ACHN (cell line): ENCODE measurements at regions not wholly inside any gene's neighbourhood (a gene's known extent, or its start where the extent isn't known, plus 50 kb on each side); places are given as distances from the start of the nearest gene placed in this dataset.

Experiments used
- DNase-seq: peaks from one replicate; pipeline ENCODE4 v3.0.0-alpha.2; 2015
- in situ Hi-C: cut with HindIII; loops from 2 replicates; pipeline ENCODE4 v1.10.0; 2017; ENCODE audit warnings: low sequenced_read_pairs, low pct_ligation_motif_present, low pct_unique_long_range_greater_than_20kb

GRCh38 chr9:126017758-126018157 is 270.6 kb downstream of the PBX3 start:
- no peak for DNase-seq
- in situ Hi-C loops = no loop called here

DNA sequence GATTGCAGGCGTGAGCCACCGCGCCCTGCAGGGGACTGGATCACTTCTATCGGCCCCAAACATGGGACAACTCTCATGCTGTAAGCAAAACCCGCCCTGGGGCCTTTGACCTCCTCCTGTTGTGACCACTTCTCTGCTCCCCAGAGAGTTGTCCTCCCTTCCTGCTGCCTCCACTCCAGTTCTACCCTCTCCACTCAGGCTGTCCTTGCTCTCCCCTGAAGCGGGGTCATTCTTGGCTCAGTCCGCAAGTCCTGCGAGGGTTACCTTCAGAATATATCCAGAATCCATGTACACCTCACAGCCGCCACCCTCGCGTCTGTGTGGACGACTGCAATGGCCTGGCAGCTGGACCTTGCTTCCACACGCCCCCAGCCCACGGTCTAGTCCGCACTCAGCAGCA is 273.7 kb downstream of the PBX3 start:
- DNase-seq = no peak
- in situ Hi-C loops = no loop called here

DNA sequence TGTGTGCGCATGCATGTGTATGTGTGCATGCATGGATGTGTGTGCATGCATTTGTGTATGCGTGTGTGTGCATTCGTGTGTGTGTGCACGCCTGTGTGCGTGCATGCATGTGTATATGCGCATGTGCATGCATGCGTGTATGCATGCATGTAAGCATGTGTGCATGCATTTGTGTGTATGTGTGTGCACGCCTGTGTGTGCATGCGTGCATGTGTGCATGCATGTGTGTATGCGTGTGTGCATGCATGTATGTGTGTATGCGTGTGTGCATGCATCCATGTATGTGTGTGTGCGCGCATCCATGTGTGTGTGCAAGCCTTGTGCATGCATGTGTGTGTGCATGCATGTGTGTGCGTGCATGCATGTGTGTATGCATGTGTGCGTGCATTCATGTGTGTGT is 276.8 kb downstream of the PBX3 start:
- in situ Hi-C loops = no loop called here
- no peak for DNase-seq

DNA sequence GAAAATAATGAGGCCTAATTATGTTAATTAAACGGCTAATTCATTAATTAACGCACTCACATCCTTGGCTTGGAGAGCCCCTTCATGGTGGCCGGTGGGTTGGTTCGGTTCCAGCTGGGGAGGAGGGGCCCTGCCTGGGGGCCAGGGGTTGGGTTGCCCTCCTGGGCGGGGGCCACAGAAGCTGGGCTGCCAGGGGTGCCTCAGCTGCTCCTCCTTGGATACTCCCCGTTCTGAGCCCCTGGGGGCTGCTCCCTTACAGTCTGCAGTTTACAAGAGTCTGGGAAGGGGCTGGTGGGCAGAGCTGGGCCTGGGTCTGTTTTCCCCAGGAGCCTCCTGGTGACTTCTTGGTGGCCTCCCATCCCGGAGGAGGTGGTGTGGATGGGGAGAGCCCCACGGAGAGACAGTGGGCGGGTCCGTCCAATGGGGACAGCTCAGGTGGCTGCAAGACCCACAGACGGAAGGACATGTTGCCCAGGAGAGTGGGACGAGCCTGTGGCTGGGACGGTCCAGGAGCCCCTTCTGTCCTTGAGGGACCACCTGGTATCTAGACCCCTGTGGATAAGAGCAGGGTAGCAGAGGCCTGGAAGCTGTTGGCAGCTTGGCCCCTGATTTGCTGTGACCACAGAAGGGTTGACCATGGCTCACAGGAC is 277.5 kb downstream of the PBX3 start:
- in situ Hi-C loops = no loop called here
- no peak for DNase-seq

- DNase-seq = no peak
- in situ Hi-C loops = no loop called here
Measured at GRCh38 chr9:126025991-126026390, 278.8 kb downstream of the PBX3 start.

- in situ Hi-C loops = no loop called here
Measured at GRCh38 chr9:126027566-126027965, 280.4 kb downstream of the PBX3 start.

GRCh38 chr9:126028746-126029145 is 281.6 kb downstream of the PBX3 start:
- in situ Hi-C loops = no loop called here
- DNase-seq = no peak

More at GRCh38 chr9:126027566-126027965, 280.4 kb downstream of the PBX3 start:
- DNase-seq = no peak

- in situ Hi-C loops = no loop called here
- no peak for DNase-seq
Measured at GRCh38 chr9:126030716-126031115, 283.5 kb downstream of the PBX3 start.

DNA sequence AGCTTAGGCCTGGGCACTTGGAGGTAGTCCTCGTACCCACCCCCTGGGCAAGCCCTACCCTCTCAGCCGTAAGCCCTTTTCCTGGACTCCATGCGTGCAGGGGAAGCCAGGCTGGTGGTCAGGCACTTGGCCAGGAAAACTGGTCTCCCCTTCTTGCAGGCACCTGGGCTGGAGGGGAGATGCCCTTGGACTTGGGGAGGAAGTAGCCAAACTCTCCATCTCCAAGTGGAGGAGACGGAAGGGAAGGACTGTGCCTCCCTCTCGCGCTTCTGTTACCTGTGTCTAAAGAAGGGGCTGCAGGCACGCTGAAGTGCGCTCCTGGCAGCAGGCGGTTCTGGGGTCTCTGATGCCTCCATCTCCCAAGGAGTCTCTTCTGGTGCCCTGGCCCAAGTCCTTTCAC is 283.9 kb downstream of the PBX3 start:
- DNase-seq = no peak
- in situ Hi-C loops = no loop called here

- DNase-seq = no peak
- in situ Hi-C loops = no loop called here
Measured at GRCh38 chr9:126032135-126032534, 285.0 kb downstream of the PBX3 start.

DNA sequence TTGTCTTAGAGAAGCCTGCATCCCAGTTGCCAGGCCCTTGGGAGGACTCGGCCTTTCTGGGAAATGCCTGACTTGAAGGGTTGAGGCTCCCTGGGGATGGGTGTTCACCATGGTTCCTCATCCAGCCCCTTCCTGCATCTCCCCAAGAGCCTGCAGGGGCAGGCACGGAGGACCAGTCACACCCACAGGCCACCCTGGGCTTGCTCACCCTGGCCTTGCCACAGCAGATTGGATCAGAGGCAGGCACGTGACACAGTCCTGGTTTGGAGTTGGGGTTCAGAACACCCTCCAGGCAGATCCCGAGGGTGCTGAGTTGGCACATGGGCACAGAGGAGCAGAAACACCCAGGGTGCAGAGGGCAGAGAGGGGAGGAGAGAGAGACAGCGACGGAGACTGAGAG is 286.1 kb downstream of the PBX3 start:
- no peak for DNase-seq
- in situ Hi-C loops = no loop called here

DNA sequence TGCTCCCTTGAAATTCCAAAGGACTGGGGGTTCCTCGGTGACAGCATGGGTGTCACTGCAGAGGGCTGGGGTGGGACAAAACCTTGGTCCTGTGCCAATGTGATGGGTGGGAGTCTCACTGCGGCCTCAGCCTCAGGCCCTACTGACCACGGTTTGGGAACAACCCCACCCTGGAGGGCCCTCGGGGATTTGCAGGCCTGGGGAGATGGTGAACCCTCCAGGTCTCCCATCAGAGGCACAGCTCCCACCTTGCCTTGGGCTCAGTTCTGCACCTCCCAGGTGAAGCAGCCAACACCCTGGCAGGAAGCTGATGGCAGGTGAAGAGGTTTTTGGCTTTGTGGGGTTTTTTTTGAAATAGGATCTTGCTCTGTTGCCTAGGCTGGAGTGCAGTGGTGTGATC is 286.8 kb downstream of the PBX3 start:
- DNase-seq = no peak
- in situ Hi-C loops = no loop called here

DNA sequence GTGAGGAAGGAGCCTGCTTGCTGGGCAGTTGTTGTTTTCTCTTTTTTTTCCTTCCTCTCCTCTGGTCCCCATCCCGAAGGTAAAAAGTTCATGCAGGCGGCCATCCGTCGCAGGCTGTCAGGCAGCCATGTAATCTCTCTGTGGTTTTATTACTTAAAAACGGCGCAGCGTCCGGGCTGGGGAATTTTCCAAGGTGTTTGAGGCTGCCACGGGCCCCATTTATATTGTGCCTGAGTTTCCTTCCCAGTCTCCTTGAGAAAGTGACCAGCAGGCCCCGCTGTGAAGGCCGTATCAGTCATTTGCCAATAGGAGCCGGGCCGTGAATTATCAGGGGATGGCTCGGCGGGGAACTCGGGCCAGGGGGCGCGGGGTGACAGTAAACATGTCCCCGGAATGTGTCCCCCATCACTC is 289.7 kb downstream of the PBX3 start:
- in situ Hi-C loops = no loop called here
- no peak for DNase-seq

DNA sequence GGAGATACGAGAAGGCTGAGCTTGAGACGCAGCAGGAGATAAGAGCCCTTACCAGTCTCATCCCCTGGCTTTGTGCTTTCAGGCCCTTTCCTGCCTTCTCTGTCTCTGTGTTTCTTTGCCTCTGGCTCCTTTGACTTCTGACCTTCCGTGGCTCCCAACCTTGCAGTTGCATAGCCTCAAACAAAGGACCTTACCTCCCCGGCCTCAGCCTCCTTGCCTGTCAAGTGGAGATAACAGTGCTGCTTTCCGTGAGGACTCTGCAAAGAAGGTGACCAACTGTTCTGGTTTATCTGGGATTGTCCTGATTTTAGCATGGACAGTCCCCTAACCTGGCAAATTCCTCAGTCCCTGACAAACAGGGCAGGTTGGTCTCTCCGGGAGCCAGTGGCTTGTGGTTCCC is 287.8 kb upstream of the MVB12B start:
- DNase-seq = no peak
- in situ Hi-C loops = no loop called here

DNA sequence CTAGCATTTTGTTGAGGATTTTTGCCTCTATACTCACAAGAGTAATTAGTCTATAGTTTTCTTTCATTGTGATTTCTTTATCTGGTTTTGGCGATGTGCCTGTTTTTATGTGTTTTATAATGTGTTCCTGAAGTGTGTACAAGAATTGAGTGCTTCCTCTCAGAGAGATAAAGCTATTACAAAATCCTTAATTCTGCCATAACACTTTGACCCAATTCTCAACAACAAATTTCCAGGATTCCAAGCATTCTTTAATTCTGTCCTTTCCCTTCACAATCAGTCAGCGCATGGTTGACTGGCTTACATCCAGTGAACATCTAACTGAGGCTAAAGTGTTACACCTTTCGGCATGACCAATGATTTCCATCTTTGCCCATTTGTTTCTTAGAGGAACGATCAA is 282.9 kb upstream of the MVB12B start:
- DNase-seq = no peak
- in situ Hi-C loops = no loop called here

GRCh38 chr9:126049088-126049487 is 277.5 kb upstream of the MVB12B start:
- DNase-seq = no peak
- in situ Hi-C loops = no loop called here

DNA sequence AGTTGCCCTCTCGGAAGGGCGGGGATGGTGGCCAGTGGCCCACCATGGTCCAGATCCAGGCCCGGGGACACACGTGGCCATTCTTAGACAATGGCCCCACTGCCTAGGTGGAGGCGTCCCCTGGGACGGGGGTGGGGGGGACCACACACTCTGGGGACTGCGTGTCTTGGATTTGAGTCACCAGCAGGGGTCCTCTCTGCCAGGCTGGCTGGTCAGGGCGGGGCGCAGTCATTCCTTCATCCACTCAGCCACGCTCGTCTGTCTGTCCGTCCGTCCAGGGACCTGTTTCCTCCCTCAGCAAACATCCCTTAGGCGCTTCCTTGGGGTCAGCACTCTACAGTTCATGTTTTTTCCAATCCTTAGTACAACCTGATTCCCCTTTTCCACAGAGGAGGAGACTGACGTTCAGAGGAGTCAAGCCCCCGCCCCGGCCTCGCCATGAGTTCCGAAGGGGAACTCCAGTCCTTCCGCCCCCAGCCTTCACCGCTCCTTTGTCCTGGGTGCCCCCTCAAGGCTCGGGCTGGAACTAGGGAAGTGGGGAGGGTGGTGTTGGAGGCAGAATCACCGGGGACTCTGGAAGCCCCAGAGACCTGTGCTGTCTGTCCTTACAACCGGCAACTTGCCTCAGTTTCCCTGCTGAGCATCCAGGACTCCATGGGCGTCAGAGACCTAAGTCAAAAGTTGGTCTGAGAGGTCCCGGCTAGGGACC is 276.6 kb upstream of the MVB12B start:
- in situ Hi-C loops = no loop called here
- no peak for DNase-seq

GRCh38 chr9:126050605-126050990 is 276.0 kb upstream of the MVB12B start:
- in situ Hi-C loops = no loop called here
- DNase-seq = no peak

GRCh38 chr9:126051446-126052130 is 275.0 kb upstream of the MVB12B start:
- in situ Hi-C loops = no loop called here

DNA sequence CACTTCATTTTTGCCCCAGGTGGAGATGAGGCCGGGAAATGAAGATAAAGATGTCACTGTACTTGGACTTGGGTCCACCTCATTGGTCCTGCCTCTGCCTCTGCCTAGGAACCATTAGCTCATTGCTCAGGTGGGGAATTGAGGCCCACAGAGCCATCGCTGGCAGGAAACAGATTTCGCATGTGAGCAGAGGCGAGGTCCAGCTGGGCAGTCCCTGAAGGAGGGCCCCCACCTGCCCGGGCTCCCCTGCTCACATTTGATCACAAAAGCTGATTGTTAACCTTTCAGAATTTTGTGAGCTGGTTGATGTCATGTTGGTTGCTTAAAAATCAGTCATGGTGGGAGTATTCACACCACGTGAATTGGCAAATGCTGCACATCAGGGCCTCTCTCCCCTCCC is 273.8 kb upstream of the MVB12B start:
- no peak for DNase-seq
- in situ Hi-C loops = no loop called here

More at GRCh38 chr9:126051446-126052130, 275.0 kb upstream of the MVB12B start:
- no peak for DNase-seq
